Loucy (cell line): ENCODE measurements at regions not wholly inside any gene's neighbourhood (a gene's known extent, or its start where the extent isn't known, plus 50 kb on each side); places are given as distances from the start of the nearest gene placed in this dataset.

Experiments
- CTCF ChIP-seq: fragments of 200-600 bp; sonication (generic); conservative IDR thresholded peaks from 2 replicates; pipeline ENCODE4 v1.5.1; 2014; ENCODE audit warnings: mild to moderate bottlenecking, antibody characterized with exemption, low read length
- EZH2phosphoT487 ChIP-seq: fragments of 200-600 bp; IDR thresholded peaks from 2 replicates; pipeline ENCODE4 v1.6.1; 2018; ENCODE audit warnings: antibody characterized with exemption, mild to moderate bottlenecking, moderate library complexity, borderline replicate concordance

DNA sequence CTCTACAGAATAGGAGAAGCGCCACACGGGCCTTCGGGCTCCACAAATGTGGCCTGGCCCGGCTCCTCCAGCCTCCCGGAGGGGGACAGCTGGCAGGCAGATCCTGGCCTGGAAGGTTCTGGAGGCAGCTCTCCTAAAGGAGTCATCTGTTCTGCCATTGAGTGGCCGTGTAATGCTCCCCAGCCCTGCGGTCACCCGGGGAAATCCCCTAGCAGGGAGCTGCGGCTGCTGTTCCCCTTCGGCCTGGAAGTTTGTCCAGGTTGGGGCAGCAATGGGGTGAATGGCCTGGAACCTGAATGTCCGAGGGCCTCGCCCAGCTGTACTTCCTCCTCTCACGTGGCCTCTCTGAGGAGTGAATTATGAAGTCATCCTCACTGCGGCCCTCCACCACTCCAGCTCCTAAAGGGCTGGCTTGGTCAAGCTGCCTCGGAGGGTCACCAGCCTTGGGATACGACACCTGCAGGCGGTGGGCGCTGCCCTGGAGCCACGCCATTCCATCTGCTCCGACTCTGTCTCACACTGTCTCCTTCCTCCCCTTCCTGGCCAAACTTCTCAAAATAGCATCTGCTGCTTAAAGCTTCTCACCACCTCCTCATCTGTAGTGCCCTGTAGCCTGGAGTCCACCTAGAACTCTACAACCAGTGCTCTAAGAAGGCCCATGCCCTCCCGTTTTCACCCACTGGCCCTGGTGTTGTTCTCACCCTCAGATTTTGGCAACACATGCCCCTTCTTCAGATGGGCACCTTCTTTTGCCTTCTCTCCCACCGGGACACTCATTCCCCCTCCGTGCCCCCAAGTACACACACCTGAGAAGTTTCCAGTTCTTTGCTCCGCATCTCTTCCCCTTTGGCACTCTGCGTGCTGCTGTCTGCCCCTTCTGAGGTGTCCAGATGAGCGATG, 54.4 kb upstream of the TMPRSS2 start:
- TF ChIP-seq CTCF (no peak), EZH2phosphoT487 (no peak)
